Endothelial cell of umbilical vein (primary cell): ENCODE measurements at regions not wholly inside any gene's neighbourhood (a gene's known extent, or its start where the extent isn't known, plus 50 kb on each side); places are given as distances from the start of the nearest gene placed in this dataset.

Experiments used
- CTCF ChIP-seq, 2 donors: IDR thresholded peaks; 1 replicate in 1 of 2; 2 replicates in 1 of 2; pipeline ENCODE4 v1.5.1; 2011; ENCODE audit warnings: low read length in 2 of 2, mild to moderate bottlenecking in 2 of 2, moderate library complexity in 2 of 2, control low read depth in 1 of 2, inconsistent platforms in 1 of 2, low read depth in 1 of 2; ENCODE audit not compliant: insufficient read depth in 1 of 2; ENCODE audit errors: extremely low read depth in 1 of 2
- FOS ChIP-seq: IDR thresholded peaks from 2 replicates; pipeline ENCODE4 v1.6.1; 2011; ENCODE audit warnings: mild to moderate bottlenecking, low read length, moderate library complexity, borderline replicate concordance; ENCODE audit not compliant: insufficient read depth
- JUN ChIP-seq: IDR thresholded peaks from 2 replicates; pipeline ENCODE4 v1.6.1; 2011; ENCODE audit warnings: borderline replicate concordance, low read depth; ENCODE audit not compliant: insufficient read length, insufficient read depth
- MAX ChIP-seq: IDR thresholded peaks from 2 replicates; pipeline ENCODE4 v1.6.1; 2011; ENCODE audit not compliant: insufficient read depth, insufficient read length
- POLR2A ChIP-seq: IDR thresholded peaks from 2 replicates; pipeline ENCODE4 v1.6.1; 2012; ENCODE audit warnings: low read depth, mild to moderate bottlenecking, control low read depth, low read length
- POLR2AphosphoS5 ChIP-seq: IDR thresholded peaks from 2 replicates; pipeline ENCODE4 v1.6.1; 2012; ENCODE audit warnings: low read depth, mild to moderate bottlenecking, control low read depth, low read length, moderate library complexity; ENCODE audit not compliant: insufficient read depth

- TF ChIP-seq CTCF (IDR thresholded peaks at IDR 0.05; ENCODE audit: extremely low read depth in 1 of 2, insufficient read depth in 1 of 2, low read depth in 1 of 2, low read length in 2 of 2) (no peak), POLR2A (no peak), POLR2AphosphoS5 (no peak), FOS (no peak), JUN (no peak), MAX (no peak)
These were observed 577.6 kb downstream of the TLR4 start for GRCh38 chr9:118281772-118282171.
